ENCODE measurements at regions not wholly inside any gene's neighbourhood (a gene's known extent, or its start where the extent isn't known, plus 50 kb on each side); places are given as distances from the start of the nearest gene placed in this dataset.

- Histone ChIP-seq H3K9me3 (ENCODE audit: control extremely low read depth in 1 of 5, control insufficient read depth in 4 of 5, insufficient read depth in 2 of 5, low read depth in 1 of 5, low read length in 4 of 5) (peaks cover 0 to 1% (median 0%) of the 10 kb centered on the region in 5 experiments), H3K4me1 (ENCODE audit: control extremely low read depth in 1 of 4, control insufficient read depth in 4 of 4, insufficient read depth in 4 of 4, low read length in 3 of 4) (no peaks in the 10 kb centered on the region), H3K27me3 (replicated peaks in 2 of 5; ENCODE audit: control insufficient read depth in 4 of 5, insufficient read depth in 5 of 5, low read length in 4 of 5) (no peaks in the 10 kb centered on the region), H3K36me3 (ENCODE audit: control insufficient read depth in 4 of 4, insufficient read depth in 4 of 4, low read length in 3 of 4) (no peaks in the 10 kb centered on the region), H3K4me3 (ENCODE audit: control insufficient read depth in 1 of 7, extremely low read depth in 1 of 7, insufficient read depth in 4 of 7, low read depth in 2 of 7, low read length in 6 of 7) (no peak overlapping the region), H3K27ac (ENCODE audit: insufficient read depth in 1 of 2, low read depth in 1 of 2, low read length in 2 of 2, poor library complexity in 1 of 2, severe bottlenecking in 2 of 2) (no peak overlapping the region)
- ChIA-PET CTCF (no interaction called here), POLR2A (no interaction called here)
- no peak for DNase-seq
These were observed 123.1 kb upstream of the EYS start for GRCh38 chr6:65830151-65830550.

- H3K27me3 ChIP-seq (replicated peaks in 2 of 5; ENCODE audit: control insufficient read depth in 4 of 5, insufficient read depth in 5 of 5, low read length in 4 of 5): no peaks in the 10 kb centered on the region
- H3K27ac ChIP-seq (ENCODE audit: insufficient read depth in 1 of 2, low read depth in 1 of 2, low read length in 2 of 2, poor library complexity in 1 of 2, severe bottlenecking in 2 of 2): no peak overlapping the region
- CTCF ChIA-PET: no interaction called here
- no peaks in the 10 kb centered on the region for H3K36me3 ChIP-seq (ENCODE audit: control insufficient read depth in 4 of 4, insufficient read depth in 4 of 4, low read length in 3 of 4)
- no peaks in the 10 kb centered on the region for H3K4me1 ChIP-seq (ENCODE audit: control extremely low read depth in 1 of 4, control insufficient read depth in 4 of 4, insufficient read depth in 4 of 4, low read length in 3 of 4)
- DNase-seq: no peak
- POLR2A ChIA-PET: no interaction called here
- H3K9me3 ChIP-seq (ENCODE audit: control extremely low read depth in 1 of 5, control insufficient read depth in 4 of 5, insufficient read depth in 2 of 5, low read depth in 1 of 5, low read length in 4 of 5): no peaks in the 10 kb centered on the region
- H3K4me3 ChIP-seq (ENCODE audit: control insufficient read depth in 1 of 7, extremely low read depth in 1 of 7, insufficient read depth in 4 of 7, low read depth in 2 of 7, low read length in 6 of 7): no peak overlapping the region
- WGBS (ENCODE audit: insufficient coverage): 96% methylated on average over 2 of the region's 2 CpGs
These were observed 112.1 kb upstream of the EYS start for GRCh38 chr6:65819152-65819551.

DNA sequence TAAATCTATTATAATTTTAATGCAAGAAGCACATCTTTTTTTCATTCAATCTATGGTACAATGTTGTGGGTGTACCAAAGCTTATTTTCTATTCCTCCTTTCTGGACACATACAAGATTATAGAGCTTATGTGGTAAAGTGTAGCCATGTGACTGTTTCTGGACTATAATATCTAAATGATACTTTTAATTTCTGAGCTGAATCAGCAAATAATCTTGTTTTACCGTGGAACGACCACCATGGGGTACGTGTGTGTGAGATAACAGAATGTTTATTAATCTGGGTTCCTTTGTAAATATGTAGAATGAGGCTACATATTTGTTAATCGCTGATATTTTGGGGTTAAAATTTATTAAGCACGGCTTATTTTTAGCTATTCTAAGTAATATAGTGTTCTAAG lies 111.5 kb upstream of the EYS start:
- 95% methylated on average over 3 of the region's 5 CpGs for WGBS (ENCODE audit: insufficient coverage)

GRCh38 chr6:65816991-65817390 lies 110.0 kb upstream of the EYS start:
- Histone ChIP-seq H3K4me3 (ENCODE audit: control insufficient read depth in 1 of 7, extremely low read depth in 1 of 7, insufficient read depth in 4 of 7, low read depth in 2 of 7, low read length in 6 of 7) (no peak overlapping the region), H3K27ac (ENCODE audit: insufficient read depth in 1 of 2, low read depth in 1 of 2, low read length in 2 of 2, poor library complexity in 1 of 2, severe bottlenecking in 2 of 2) (no peak overlapping the region), H3K4me1 (ENCODE audit: control extremely low read depth in 1 of 4, control insufficient read depth in 4 of 4, insufficient read depth in 4 of 4, low read length in 3 of 4) (no peaks in the 10 kb centered on the region), H3K9me3 (ENCODE audit: control extremely low read depth in 1 of 5, control insufficient read depth in 4 of 5, insufficient read depth in 2 of 5, low read depth in 1 of 5, low read length in 4 of 5) (no peaks in the 10 kb centered on the region), H3K27me3 (replicated peaks in 2 of 5; ENCODE audit: control insufficient read depth in 4 of 5, insufficient read depth in 5 of 5, low read length in 4 of 5) (no peaks in the 10 kb centered on the region), H3K36me3 (ENCODE audit: control insufficient read depth in 4 of 4, insufficient read depth in 4 of 4, low read length in 3 of 4) (no peaks in the 10 kb centered on the region)
- WGBS (ENCODE audit: insufficient coverage): no CpG with 5 or more reads among the region's 2 CpGs
- no peak for DNase-seq
- ChIA-PET CTCF (no interaction called here), POLR2A (no interaction called here)

More for the DNA sequence above, 111.5 kb upstream of the EYS start:
- Histone ChIP-seq H3K4me1 (ENCODE audit: control extremely low read depth in 1 of 4, control insufficient read depth in 4 of 4, insufficient read depth in 4 of 4, low read length in 3 of 4) (no peaks in the 10 kb centered on the region), H3K27me3 (replicated peaks in 2 of 5; ENCODE audit: control insufficient read depth in 4 of 5, insufficient read depth in 5 of 5, low read length in 4 of 5) (no peaks in the 10 kb centered on the region), H3K9me3 (ENCODE audit: control extremely low read depth in 1 of 5, control insufficient read depth in 4 of 5, insufficient read depth in 2 of 5, low read depth in 1 of 5, low read length in 4 of 5) (no peaks in the 10 kb centered on the region), H3K36me3 (ENCODE audit: control insufficient read depth in 4 of 4, insufficient read depth in 4 of 4, low read length in 3 of 4) (no peaks in the 10 kb centered on the region), H3K4me3 (ENCODE audit: control insufficient read depth in 1 of 7, extremely low read depth in 1 of 7, insufficient read depth in 4 of 7, low read depth in 2 of 7, low read length in 6 of 7) (no peak overlapping the region), H3K27ac (ENCODE audit: insufficient read depth in 1 of 2, low read depth in 1 of 2, low read length in 2 of 2, poor library complexity in 1 of 2, severe bottlenecking in 2 of 2) (no peak overlapping the region)
- CTCF ChIA-PET: no interaction called here
- DNase-seq: no peak
- POLR2A ChIA-PET: no interaction called here

- Histone ChIP-seq H3K9me3 (ENCODE audit: control extremely low read depth in 1 of 5, control insufficient read depth in 4 of 5, insufficient read depth in 2 of 5, low read depth in 1 of 5, low read length in 4 of 5) (no peaks in the 10 kb centered on the region), H3K4me3 (ENCODE audit: control insufficient read depth in 1 of 7, extremely low read depth in 1 of 7, insufficient read depth in 4 of 7, low read depth in 2 of 7, low read length in 6 of 7) (no peak overlapping the region), H3K36me3 (ENCODE audit: control insufficient read depth in 4 of 4, insufficient read depth in 4 of 4, low read length in 3 of 4) (no peaks in the 10 kb centered on the region), H3K27ac (ENCODE audit: insufficient read depth in 1 of 2, low read depth in 1 of 2, low read length in 2 of 2, poor library complexity in 1 of 2, severe bottlenecking in 2 of 2) (no peak overlapping the region), H3K27me3 (replicated peaks in 2 of 5; ENCODE audit: control insufficient read depth in 4 of 5, insufficient read depth in 5 of 5, low read length in 4 of 5) (no peaks in the 10 kb centered on the region), H3K4me1 (ENCODE audit: control extremely low read depth in 1 of 4, control insufficient read depth in 4 of 4, insufficient read depth in 4 of 4, low read length in 3 of 4) (no peaks in the 10 kb centered on the region)
- ChIA-PET POLR2A (no interaction called here), CTCF (no interaction called here)
- no peak for DNase-seq
- 100% methylated on average over 1 of the region's 3 CpGs for WGBS (ENCODE audit: insufficient coverage)
These were observed 107.0 kb upstream of the EYS start for GRCh38 chr6:65814071-65814470.

GRCh38 chr6:65803186-65803585 lies 96.2 kb upstream of the EYS start:
- POLR2A ChIA-PET: no interaction called here
- Histone ChIP-seq H3K36me3 (ENCODE audit: control insufficient read depth in 4 of 4, insufficient read depth in 4 of 4, low read length in 3 of 4) (no peaks in the 10 kb centered on the region), H3K27me3 (replicated peaks in 2 of 5; ENCODE audit: control insufficient read depth in 4 of 5, insufficient read depth in 5 of 5, low read length in 4 of 5) (no peaks in the 10 kb centered on the region), H3K27ac (ENCODE audit: insufficient read depth in 1 of 2, low read depth in 1 of 2, low read length in 2 of 2, poor library complexity in 1 of 2, severe bottlenecking in 2 of 2) (no peak overlapping the region), H3K4me1 (ENCODE audit: control extremely low read depth in 1 of 4, control insufficient read depth in 4 of 4, insufficient read depth in 4 of 4, low read length in 3 of 4) (no peaks in the 10 kb centered on the region), H3K9me3 (ENCODE audit: control extremely low read depth in 1 of 5, control insufficient read depth in 4 of 5, insufficient read depth in 2 of 5, low read depth in 1 of 5, low read length in 4 of 5) (peaks cover 0 to 2% (median 0%) of the 10 kb centered on the region in 5 experiments), H3K4me3 (ENCODE audit: control insufficient read depth in 1 of 7, extremely low read depth in 1 of 7, insufficient read depth in 4 of 7, low read depth in 2 of 7, low read length in 6 of 7) (no peak overlapping the region)
- CTCF ChIA-PET: no interaction called here
- DNase-seq: no peak

DNA sequence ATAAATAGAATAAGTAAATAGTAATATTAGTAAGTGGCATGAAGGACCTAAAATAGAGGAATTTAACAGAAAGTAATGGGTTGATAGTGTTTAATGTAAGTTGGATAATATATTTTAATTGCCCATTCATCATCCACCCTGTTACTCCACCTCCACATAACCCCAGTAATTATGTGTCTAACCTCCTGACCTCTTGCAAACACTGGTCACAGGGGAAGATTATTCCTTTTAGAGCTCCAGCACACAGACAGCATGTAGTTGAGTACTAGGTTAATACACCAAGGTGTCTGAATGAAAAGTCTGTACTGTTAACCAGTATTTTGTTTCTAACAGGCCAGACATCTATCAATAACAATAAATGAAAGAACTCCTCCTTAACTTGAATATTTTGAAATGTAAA lies 92.4 kb upstream of the EYS start:
- no peak for DNase-seq
- no peaks in the 10 kb centered on the region for H3K36me3 ChIP-seq (ENCODE audit: control insufficient read depth in 4 of 4, insufficient read depth in 4 of 4, low read length in 3 of 4)
- POLR2A ChIA-PET: no interaction called here
- no peaks in the 10 kb centered on the region for H3K9me3 ChIP-seq (ENCODE audit: control extremely low read depth in 1 of 5, control insufficient read depth in 4 of 5, insufficient read depth in 2 of 5, low read depth in 1 of 5, low read length in 4 of 5)
- H3K4me3 ChIP-seq (ENCODE audit: control insufficient read depth in 1 of 7, extremely low read depth in 1 of 7, insufficient read depth in 4 of 7, low read depth in 2 of 7, low read length in 6 of 7): no peak overlapping the region
- H3K27me3 ChIP-seq (replicated peaks in 2 of 5; ENCODE audit: control insufficient read depth in 4 of 5, insufficient read depth in 5 of 5, low read length in 4 of 5): no peaks in the 10 kb centered on the region
- no peaks in the 10 kb centered on the region for H3K4me1 ChIP-seq (ENCODE audit: control extremely low read depth in 1 of 4, control insufficient read depth in 4 of 4, insufficient read depth in 4 of 4, low read length in 3 of 4)
- no peak overlapping the region for H3K27ac ChIP-seq (ENCODE audit: insufficient read depth in 1 of 2, low read depth in 1 of 2, low read length in 2 of 2, poor library complexity in 1 of 2, severe bottlenecking in 2 of 2)
- CTCF ChIA-PET: interaction anchor here (1.6 kb wide), 1 partner anchor 9 kb away, joined by 4 read pairs; no protein-coding TSS in a partner anchor

Measured in common myeloid progenitor, CD34-positive (primary cell).